ENCODE measurements at regions not wholly inside any gene's neighbourhood (a gene's known extent, or its start where the extent isn't known, plus 50 kb on each side); places are given as distances from the start of the nearest gene placed in this dataset.

DNA sequence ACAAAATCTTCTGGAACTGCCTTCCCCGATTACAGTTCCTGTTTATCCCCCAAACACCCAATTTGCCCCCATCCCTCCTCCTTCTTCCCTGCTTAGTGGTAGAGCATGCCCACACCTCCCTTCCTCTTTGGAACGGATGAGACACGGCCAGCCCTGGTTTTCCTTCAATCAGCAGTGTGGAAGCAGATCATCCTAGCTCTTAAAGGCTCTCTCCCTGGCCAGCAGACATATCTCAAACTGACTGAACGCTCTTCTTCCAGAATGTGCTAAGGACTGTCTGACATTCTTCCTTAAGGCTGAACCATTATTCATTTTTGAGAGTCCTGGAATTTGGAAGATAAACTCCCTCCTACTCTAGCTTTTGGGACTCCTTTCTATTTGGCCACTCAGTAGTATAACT lies 161.1 kb downstream of the TRIML1 start:
- WGBS, 2 donors (ENCODE audit: extremely low coverage in 2 of 2, insufficient read length in 2 of 2, insufficient replicate concordance in 1 of 2), result no CpG with 5 or more reads among the region's 4 CpGs
- no peak overlapping the region for H2BK120ac ChIP-seq (ENCODE audit: low read depth, low read length)

GRCh38 chr4:188305690-188306089 lies 166.4 kb downstream of the TRIML1 start:
- Histone ChIP-seq H4K91ac (ENCODE audit: low read depth, low read length, poor library complexity) (no peak overlapping the region), H3K4ac (ENCODE audit: low read length) (no peak overlapping the region), H3K18ac (ENCODE audit: low read length) (no peak overlapping the region), H3K36me3 (replicated peaks in 1 of 2; ENCODE audit: control insufficient read depth in 2 of 2, insufficient read depth in 2 of 2, low read length in 2 of 2) (no peaks in the 10 kb centered on the region), H2BK120ac (ENCODE audit: low read depth, low read length) (no peak overlapping the region), H4K8ac (ENCODE audit: low read depth, low read length) (no peak overlapping the region), H2AK5ac (ENCODE audit: low read depth, low read length) (no peak overlapping the region), H2BK15ac (ENCODE audit: low read length) (no peak overlapping the region), H2BK5ac (ENCODE audit: low read length) (no peak overlapping the region), H3K79me1 (ENCODE audit: low read depth, low read length) (no peaks in the 10 kb centered on the region), H3K4me3 (ENCODE audit: low read length in 2 of 2) (no peak overlapping the region), H3K9ac (ENCODE audit: low read depth, low read length, poor library complexity) (no peak overlapping the region), H3K14ac (ENCODE audit: low read length) (no peak overlapping the region), H3K9me3 (replicated peaks in 1 of 2; ENCODE audit: control insufficient read depth in 2 of 2, insufficient read depth in 1 of 2, low read depth in 1 of 2, low read length in 2 of 2) (no peaks in the 10 kb centered on the region), H3K4me2 (ENCODE audit: insufficient read depth, low read length, poor library complexity, severe bottlenecking) (no peak overlapping the region), H3K27me3 (ENCODE audit: control insufficient read depth in 3 of 3, insufficient read depth in 3 of 3, low read depth in 1 of 3, low read length in 3 of 3) (no peaks in the 10 kb centered on the region), H2BK12ac (ENCODE audit: low read length) (no peak overlapping the region), H3K4me1 (ENCODE audit: control insufficient read depth in 2 of 2, insufficient read depth in 1 of 2, low read depth in 1 of 2, low read length in 2 of 2) (no peaks in the 10 kb centered on the region), H2AFZ (ENCODE audit: low read length) (no peak overlapping the region), H3K27ac (replicated peaks; ENCODE audit: low read length) (no peak overlapping the region), H3K23ac (ENCODE audit: low read depth, low read length, poor library complexity) (no peak overlapping the region)
- no CpG with 5 or more reads among the region's 2 CpGs for WGBS, 2 donors (ENCODE audit: extremely low coverage in 2 of 2, insufficient read length in 2 of 2, insufficient replicate concordance in 1 of 2)
- no peak for DNase-seq (ENCODE audit: low spot score)

More for the DNA sequence above, 161.1 kb downstream of the TRIML1 start:
- H3K9me3 ChIP-seq (replicated peaks in 1 of 2; ENCODE audit: control insufficient read depth in 2 of 2, insufficient read depth in 1 of 2, low read depth in 1 of 2, low read length in 2 of 2), result no peaks in the 10 kb centered on the region
- H2AFZ ChIP-seq (ENCODE audit: low read length), result no peak overlapping the region
- H3K4me2 ChIP-seq (ENCODE audit: insufficient read depth, low read length, poor library complexity, severe bottlenecking), result no peak overlapping the region
- no peak overlapping the region for H2BK12ac ChIP-seq (ENCODE audit: low read length)
- no peaks in the 10 kb centered on the region for H3K79me1 ChIP-seq (ENCODE audit: low read depth, low read length)
- no peak overlapping the region for H4K91ac ChIP-seq (ENCODE audit: low read depth, low read length, poor library complexity)
- no peak overlapping the region for H4K8ac ChIP-seq (ENCODE audit: low read depth, low read length)
- no peak overlapping the region for H3K4me3 ChIP-seq (ENCODE audit: low read length in 2 of 2)
- H3K36me3 ChIP-seq (replicated peaks in 1 of 2; ENCODE audit: control insufficient read depth in 2 of 2, insufficient read depth in 2 of 2, low read length in 2 of 2), result no peaks in the 10 kb centered on the region
- no peak overlapping the region for H3K18ac ChIP-seq (ENCODE audit: low read length)
- no peak for DNase-seq (ENCODE audit: low spot score)
- no peak overlapping the region for H2BK15ac ChIP-seq (ENCODE audit: low read length)
- no peak overlapping the region for H3K4ac ChIP-seq (ENCODE audit: low read length)
- no peak overlapping the region for H2BK5ac ChIP-seq (ENCODE audit: low read length)
- no peaks in the 10 kb centered on the region for H3K27me3 ChIP-seq (ENCODE audit: control insufficient read depth in 3 of 3, insufficient read depth in 3 of 3, low read depth in 1 of 3, low read length in 3 of 3)
- no peak overlapping the region for H3K14ac ChIP-seq (ENCODE audit: low read length)
- H3K4me1 ChIP-seq (ENCODE audit: control insufficient read depth in 2 of 2, insufficient read depth in 1 of 2, low read depth in 1 of 2, low read length in 2 of 2), result no peaks in the 10 kb centered on the region
- H3K9ac ChIP-seq (ENCODE audit: low read depth, low read length, poor library complexity), result no peak overlapping the region
- no peak overlapping the region for H2AK5ac ChIP-seq (ENCODE audit: low read depth, low read length)
- no peak overlapping the region for H3K23ac ChIP-seq (ENCODE audit: low read depth, low read length, poor library complexity)
- no peak overlapping the region for H3K27ac ChIP-seq (replicated peaks; ENCODE audit: low read length)

- H3K23ac ChIP-seq (ENCODE audit: low read depth, low read length, poor library complexity), result no peak overlapping the region
- H4K8ac ChIP-seq (ENCODE audit: low read depth, low read length), result no peak overlapping the region
- WGBS, 2 donors (ENCODE audit: extremely low coverage in 2 of 2, insufficient read length in 2 of 2, insufficient replicate concordance in 1 of 2), result no CpG with 5 or more reads among the region's 4 CpGs
- H4K91ac ChIP-seq (ENCODE audit: low read depth, low read length, poor library complexity), result no peak overlapping the region
- H3K36me3 ChIP-seq (replicated peaks in 1 of 2; ENCODE audit: control insufficient read depth in 2 of 2, insufficient read depth in 2 of 2, low read length in 2 of 2), result no peaks in the 10 kb centered on the region
- no peak overlapping the region for H2BK15ac ChIP-seq (ENCODE audit: low read length)
- H3K14ac ChIP-seq (ENCODE audit: low read length), result no peak overlapping the region
- no peak overlapping the region for H3K18ac ChIP-seq (ENCODE audit: low read length)
- no peak overlapping the region for H2AK5ac ChIP-seq (ENCODE audit: low read depth, low read length)
- DNase-seq (ENCODE audit: low spot score), result no peak
- H2BK5ac ChIP-seq (ENCODE audit: low read length), result no peak overlapping the region
- no peak overlapping the region for H3K27ac ChIP-seq (replicated peaks; ENCODE audit: low read length)
- no peak overlapping the region for H2AFZ ChIP-seq (ENCODE audit: low read length)
- no peak overlapping the region for H3K9ac ChIP-seq (ENCODE audit: low read depth, low read length, poor library complexity)
- no peaks in the 10 kb centered on the region for H3K9me3 ChIP-seq (replicated peaks in 1 of 2; ENCODE audit: control insufficient read depth in 2 of 2, insufficient read depth in 1 of 2, low read depth in 1 of 2, low read length in 2 of 2)
- no peak overlapping the region for H3K4me3 ChIP-seq (ENCODE audit: low read length in 2 of 2)
- no peaks in the 10 kb centered on the region for H3K79me1 ChIP-seq (ENCODE audit: low read depth, low read length)
- H3K4me2 ChIP-seq (ENCODE audit: insufficient read depth, low read length, poor library complexity, severe bottlenecking), result no peak overlapping the region
- H3K27me3 ChIP-seq (ENCODE audit: control insufficient read depth in 3 of 3, insufficient read depth in 3 of 3, low read depth in 1 of 3, low read length in 3 of 3), result no peaks in the 10 kb centered on the region
- no peak overlapping the region for H2BK120ac ChIP-seq (ENCODE audit: low read depth, low read length)
- no peak overlapping the region for H3K4ac ChIP-seq (ENCODE audit: low read length)
- no peak overlapping the region for H2BK12ac ChIP-seq (ENCODE audit: low read length)
- H3K4me1 ChIP-seq (ENCODE audit: control insufficient read depth in 2 of 2, insufficient read depth in 1 of 2, low read depth in 1 of 2, low read length in 2 of 2), result no peaks in the 10 kb centered on the region
Measured at GRCh38 chr4:188307591-188307990, 168.3 kb downstream of the TRIML1 start.

- Histone ChIP-seq H3K4me2 (ENCODE audit: insufficient read depth, low read length, poor library complexity, severe bottlenecking) (no peak overlapping the region), H4K8ac (ENCODE audit: low read depth, low read length) (no peak overlapping the region), H3K36me3 (replicated peaks in 1 of 2; ENCODE audit: control insufficient read depth in 2 of 2, insufficient read depth in 2 of 2, low read length in 2 of 2) (no peaks in the 10 kb centered on the region), H3K9me3 (replicated peaks in 1 of 2; ENCODE audit: control insufficient read depth in 2 of 2, insufficient read depth in 1 of 2, low read depth in 1 of 2, low read length in 2 of 2) (no peaks in the 10 kb centered on the region), H3K79me1 (ENCODE audit: low read depth, low read length) (no peaks in the 10 kb centered on the region), H2AFZ (ENCODE audit: low read length) (no peak overlapping the region), H2BK15ac (ENCODE audit: low read length) (no peak overlapping the region), H3K4me1 (ENCODE audit: control insufficient read depth in 2 of 2, insufficient read depth in 1 of 2, low read depth in 1 of 2, low read length in 2 of 2) (no peaks in the 10 kb centered on the region), H3K4ac (ENCODE audit: low read length) (no peak overlapping the region), H3K9ac (ENCODE audit: low read depth, low read length, poor library complexity) (no peak overlapping the region), H2BK120ac (ENCODE audit: low read depth, low read length) (no peak overlapping the region), H2BK5ac (ENCODE audit: low read length) (no peak overlapping the region), H3K4me3 (ENCODE audit: low read length in 2 of 2) (no peak overlapping the region), H2BK12ac (ENCODE audit: low read length) (no peak overlapping the region), H4K91ac (ENCODE audit: low read depth, low read length, poor library complexity) (no peak overlapping the region), H2AK5ac (ENCODE audit: low read depth, low read length) (no peak overlapping the region), H3K27me3 (ENCODE audit: control insufficient read depth in 3 of 3, insufficient read depth in 3 of 3, low read depth in 1 of 3, low read length in 3 of 3) (no peaks in the 10 kb centered on the region), H3K14ac (ENCODE audit: low read length) (no peak overlapping the region), H3K27ac (replicated peaks; ENCODE audit: low read length) (no peak overlapping the region), H3K18ac (ENCODE audit: low read length) (no peak overlapping the region), H3K23ac (ENCODE audit: low read depth, low read length, poor library complexity) (no peak overlapping the region)
- WGBS, 2 donors (ENCODE audit: extremely low coverage in 2 of 2, insufficient read length in 2 of 2, insufficient replicate concordance in 1 of 2), result no CpG with 5 or more reads among the region's 6 CpGs
- DNase-seq (ENCODE audit: low spot score), result no peak
Measured at GRCh38 chr4:188308142-188308541, 168.9 kb downstream of the TRIML1 start.

Data from neuronal stem cell (in vitro differentiated cells).